SKM-1 treated with dmso at 0.1 percent for 144 hours (cell line): ENCODE measurements at regions not wholly inside any gene's neighbourhood (a gene's known extent, or its start where the extent isn't known, plus 50 kb on each side); places are given as distances from the start of the nearest gene placed in this dataset.

Source experiments
- DNase-seq: peaks from one replicate; lab custom pipeline; 2025; ENCODE audit not compliant: unreplicated experiment; lab: John Stamatoyannopoulos, UW

GRCh38 chr6:119628691-119629594, 279.4 kb upstream of the MAN1A1 start:
- DNase-seq = no peak

GRCh38 chr6:119627908-119628669, 278.5 kb upstream of the MAN1A1 start:
- DNase-seq = no peak

GRCh38 chr6:119626884-119627619, 277.5 kb upstream of the MAN1A1 start:
- no peak for DNase-seq

GRCh38 chr6:119620846-119621555, 271.4 kb upstream of the MAN1A1 start:
- DNase-seq = no peak

GRCh38 chr6:119614138-119614537, 264.6 kb upstream of the MAN1A1 start:
- DNase-seq = no peak

- no peak for DNase-seq
These were observed 263.4 kb upstream of the MAN1A1 start for GRCh38 chr6:119612911-119613381.

- no peak for DNase-seq
These were observed 262.8 kb upstream of the MAN1A1 start for GRCh38 chr6:119612176-119612891.

- DNase-seq = no peak
These were observed 261.2 kb upstream of the MAN1A1 start for GRCh38 chr6:119610754-119611153.

GRCh38 chr6:119610265-119610664, 260.7 kb upstream of the MAN1A1 start:
- no peak for DNase-seq

- DNase-seq = no peak
These were observed 260.3 kb upstream of the MAN1A1 start for GRCh38 chr6:119609865-119610264.

- no peak for DNase-seq
These were observed 259.4 kb upstream of the MAN1A1 start for GRCh38 chr6:119608994-119609393.

- DNase-seq = no peak
These were observed 254.6 kb upstream of the MAN1A1 start for GRCh38 chr6:119604124-119604523.

GRCh38 chr6:119603501-119603900, 253.9 kb upstream of the MAN1A1 start:
- DNase-seq = no peak

GRCh38 chr6:119602215-119603178, 252.9 kb upstream of the MAN1A1 start:
- no peak for DNase-seq

GRCh38 chr6:119598883-119599282, 249.3 kb upstream of the MAN1A1 start:
- DNase-seq = no peak

- DNase-seq = no peak
These were observed 245.3 kb upstream of the MAN1A1 start for GRCh38 chr6:119594907-119595306.

- DNase-seq = no peak
These were observed 241.7 kb upstream of the MAN1A1 start for GRCh38 chr6:119591235-119591634.

- no peak for DNase-seq
These were observed 240.5 kb upstream of the MAN1A1 start for GRCh38 chr6:119590066-119590465.

- no peak for DNase-seq
These were observed 238.0 kb upstream of the MAN1A1 start for GRCh38 chr6:119587537-119587936.
